ENCODE measurements at regions not wholly inside any gene's neighbourhood (a gene's known extent, or its start where the extent isn't known, plus 50 kb on each side); places are given as distances from the start of the nearest gene placed in this dataset.

- Histone ChIP-seq H3K4me3 (ENCODE audit: low read length) (no peak overlapping the region), H3K79me2 (replicated peaks; ENCODE audit: insufficient read depth, low read length) (no peaks in the 10 kb centered on the region), H3K9me2 (ENCODE audit: insufficient read depth, low read length) (no peaks in the 10 kb centered on the region), H3K4me2 (ENCODE audit: low read length) (no peak overlapping the region), H3K9me3 (ENCODE audit: low read length) (no peaks in the 10 kb centered on the region), H3K27me3 (ENCODE audit: insufficient read depth, low read depth, low read length) (no peaks in the 10 kb centered on the region), H2AFZ (ENCODE audit: low read depth, low read length) (no peak overlapping the region), H3F3A (ENCODE audit: insufficient read depth, low read length, poor library complexity, severe bottlenecking) (no peaks in the 10 kb centered on the region), H3K27ac (ENCODE audit: low read length) (no peak overlapping the region), H4K20me1 (ENCODE audit: insufficient read depth) (no peaks in the 10 kb centered on the region), H3K36me3 (ENCODE audit: insufficient read depth, low read length) (no peaks in the 10 kb centered on the region), H3K9ac (ENCODE audit: low read length) (no peak overlapping the region)
- TF ChIP-seq POLR2AphosphoS5 (IDR thresholded peaks at IDR 0.05) (no peak), EP300 (conservative IDR thresholded peaks at IDR 0.05; ENCODE audit: poor library complexity, severe bottlenecking) (no peak), MXI1 (conservative IDR thresholded peaks at IDR 0.05; ENCODE audit: poor library complexity, severe bottlenecking) (no peak), RAD21 (conservative IDR thresholded peaks at IDR 0.05) (no peak), TAF1 (IDR thresholded peaks at IDR 0.05; ENCODE audit: low read depth) (no peak), EZH2 (IDR thresholded peaks at IDR 0.05; ENCODE audit: borderline replicate concordance, insufficient read depth, low read length, poor library complexity, severe bottlenecking) (no peak), SMC3 (conservative IDR thresholded peaks at IDR 0.05; ENCODE audit: poor library complexity) (no peak)
- TF ChIP-seq, protein P1, sequence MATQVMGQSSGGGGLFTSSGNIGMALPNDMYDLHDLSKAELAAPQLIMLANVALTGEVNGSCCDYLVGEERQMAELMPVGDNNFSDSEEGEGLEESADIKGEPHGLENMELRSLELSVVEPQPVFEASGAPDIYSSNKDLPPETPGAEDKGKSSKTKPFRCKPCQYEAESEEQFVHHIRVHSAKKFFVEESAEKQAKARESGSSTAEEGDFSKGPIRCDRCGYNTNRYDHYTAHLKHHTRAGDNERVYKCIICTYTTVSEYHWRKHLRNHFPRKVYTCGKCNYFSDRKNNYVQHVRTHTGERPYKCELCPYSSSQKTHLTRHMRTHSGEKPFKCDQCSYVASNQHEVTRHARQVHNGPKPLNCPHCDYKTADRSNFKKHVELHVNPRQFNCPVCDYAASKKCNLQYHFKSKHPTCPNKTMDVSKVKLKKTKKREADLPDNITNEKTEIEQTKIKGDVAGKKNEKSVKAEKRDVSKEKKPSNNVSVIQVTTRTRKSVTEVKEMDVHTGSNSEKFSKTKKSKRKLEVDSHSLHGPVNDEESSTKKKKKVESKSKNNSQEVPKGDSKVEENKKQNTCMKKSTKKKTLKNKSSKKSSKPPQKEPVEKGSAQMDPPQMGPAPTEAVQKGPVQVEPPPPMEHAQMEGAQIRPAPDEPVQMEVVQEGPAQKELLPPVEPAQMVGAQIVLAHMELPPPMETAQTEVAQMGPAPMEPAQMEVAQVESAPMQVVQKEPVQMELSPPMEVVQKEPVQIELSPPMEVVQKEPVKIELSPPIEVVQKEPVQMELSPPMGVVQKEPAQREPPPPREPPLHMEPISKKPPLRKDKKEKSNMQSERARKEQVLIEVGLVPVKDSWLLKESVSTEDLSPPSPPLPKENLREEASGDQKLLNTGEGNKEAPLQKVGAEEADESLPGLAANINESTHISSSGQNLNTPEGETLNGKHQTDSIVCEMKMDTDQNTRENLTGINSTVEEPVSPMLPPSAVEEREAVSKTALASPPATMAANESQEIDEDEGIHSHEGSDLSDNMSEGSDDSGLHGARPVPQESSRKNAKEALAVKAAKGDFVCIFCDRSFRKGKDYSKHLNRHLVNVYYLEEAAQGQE (IDR thresholded peaks at IDR 0.05; ENCODE audit: borderline replicate concordance): no peak
- TF ChIP-seq, protein P2, sequence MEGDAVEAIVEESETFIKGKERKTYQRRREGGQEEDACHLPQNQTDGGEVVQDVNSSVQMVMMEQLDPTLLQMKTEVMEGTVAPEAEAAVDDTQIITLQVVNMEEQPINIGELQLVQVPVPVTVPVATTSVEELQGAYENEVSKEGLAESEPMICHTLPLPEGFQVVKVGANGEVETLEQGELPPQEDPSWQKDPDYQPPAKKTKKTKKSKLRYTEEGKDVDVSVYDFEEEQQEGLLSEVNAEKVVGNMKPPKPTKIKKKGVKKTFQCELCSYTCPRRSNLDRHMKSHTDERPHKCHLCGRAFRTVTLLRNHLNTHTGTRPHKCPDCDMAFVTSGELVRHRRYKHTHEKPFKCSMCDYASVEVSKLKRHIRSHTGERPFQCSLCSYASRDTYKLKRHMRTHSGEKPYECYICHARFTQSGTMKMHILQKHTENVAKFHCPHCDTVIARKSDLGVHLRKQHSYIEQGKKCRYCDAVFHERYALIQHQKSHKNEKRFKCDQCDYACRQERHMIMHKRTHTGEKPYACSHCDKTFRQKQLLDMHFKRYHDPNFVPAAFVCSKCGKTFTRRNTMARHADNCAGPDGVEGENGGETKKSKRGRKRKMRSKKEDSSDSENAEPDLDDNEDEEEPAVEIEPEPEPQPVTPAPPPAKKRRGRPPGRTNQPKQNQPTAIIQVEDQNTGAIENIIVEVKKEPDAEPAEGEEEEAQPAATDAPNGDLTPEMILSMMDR (IDR thresholded peaks at IDR 0.05; ENCODE audit: poor library complexity, severe bottlenecking): no peak
These were observed 132.5 kb upstream of the RFLNA start for GRCh38 chr12:124162151-124163110.

DNA sequence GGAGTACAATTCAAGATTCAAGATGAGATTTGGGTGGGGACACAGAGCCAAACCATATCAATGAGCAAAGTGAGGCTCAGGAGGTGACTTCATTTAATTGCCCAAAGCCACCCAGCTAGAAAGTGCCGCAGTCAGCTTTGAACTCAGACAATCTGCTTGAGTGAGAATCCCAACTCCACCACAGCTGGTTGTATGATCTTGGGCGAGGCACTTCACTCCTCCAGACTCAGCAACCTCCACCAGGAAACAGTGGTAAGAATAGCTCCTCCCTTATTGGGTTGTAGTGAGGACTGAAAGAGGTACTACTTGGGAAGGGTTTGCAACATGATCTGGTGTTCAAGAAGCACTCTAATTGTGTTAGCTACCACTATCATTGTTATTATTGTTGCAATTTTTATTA is 129.2 kb upstream of the RFLNA start:
- H3K36me3 ChIP-seq (ENCODE audit: insufficient read depth, low read length): no peaks in the 10 kb centered on the region
- no peak overlapping the region for H2AFZ ChIP-seq (ENCODE audit: low read depth, low read length)
- H3K4me3 ChIP-seq (ENCODE audit: low read length): no peak overlapping the region
- H3F3A ChIP-seq (ENCODE audit: insufficient read depth, low read length, poor library complexity, severe bottlenecking): no peaks in the 10 kb centered on the region
- H3K27me3 ChIP-seq (ENCODE audit: insufficient read depth, low read depth, low read length): no peaks in the 10 kb centered on the region
- no peaks in the 10 kb centered on the region for H3K9me2 ChIP-seq (ENCODE audit: insufficient read depth, low read length)
- no peak overlapping the region for H3K9ac ChIP-seq (ENCODE audit: low read length)
- H3K4me2 ChIP-seq (ENCODE audit: low read length): no peak overlapping the region
- H3K9me3 ChIP-seq (ENCODE audit: low read length): no peaks in the 10 kb centered on the region
- no peak overlapping the region for H3K27ac ChIP-seq (ENCODE audit: low read length)
- no peaks in the 10 kb centered on the region for H4K20me1 ChIP-seq (ENCODE audit: insufficient read depth)
- TF ChIP-seq EP300 (conservative IDR thresholded peaks at IDR 0.05; ENCODE audit: poor library complexity, severe bottlenecking) (no peak), POLR2AphosphoS5 (IDR thresholded peaks at IDR 0.05) (no peak), RAD21 (conservative IDR thresholded peaks at IDR 0.05) (no peak), MXI1 (conservative IDR thresholded peaks at IDR 0.05; ENCODE audit: poor library complexity, severe bottlenecking) (no peak), SMC3 (conservative IDR thresholded peaks at IDR 0.05; ENCODE audit: poor library complexity) (no peak), EZH2 (IDR thresholded peaks at IDR 0.05; ENCODE audit: borderline replicate concordance, insufficient read depth, low read length, poor library complexity, severe bottlenecking) (no peak)
- TF ChIP-seq, protein P2 (IDR thresholded peaks at IDR 0.05; ENCODE audit: poor library complexity, severe bottlenecking): no peak
- TF ChIP-seq, protein P1 (IDR thresholded peaks at IDR 0.05; ENCODE audit: borderline replicate concordance): no peak
- H3K79me2 ChIP-seq (replicated peaks; ENCODE audit: insufficient read depth, low read length): no peaks in the 10 kb centered on the region

Data from neural cell (in vitro differentiated cells).